Liver (tissue), 7 donors: ENCODE measurements at regions not wholly inside any gene's neighbourhood (a gene's known extent, or its start where the extent isn't known, plus 50 kb on each side); places are given as distances from the start of the nearest gene placed in this dataset.

Source experiments
- DNase-seq: peaks from one replicate; pipeline ENCODE4 v3.0.0-alpha.2; 2017; ENCODE audit warnings: low spot score
- H3K27ac ChIP-seq, 2 donors: one replicate each; pipeline ENCODE4 v1.7.0; 2013; ENCODE audit warnings: inconsistent platforms in 2 of 2, low read length in 2 of 2, control low read depth in 1 of 2, low read depth in 1 of 2, mild to moderate bottlenecking in 1 of 2
- H3K27me3 ChIP-seq, 4 donors: one replicate each; pipeline versions ENCODE4 v1.6.1 to v1.7.0; 2013; ENCODE audit warnings: low read length in 3 of 4, inconsistent platforms in 1 of 4, mild to moderate bottlenecking in 1 of 4, moderate library complexity in 1 of 4; ENCODE audit not compliant: control insufficient read depth in 4 of 4, insufficient read depth in 4 of 4
- H3K36me3 ChIP-seq, 4 donors: one replicate each; pipeline versions ENCODE4 v1.6.1 to v1.7.0; 2013; ENCODE audit warnings: low read length in 3 of 4, mild to moderate bottlenecking in 3 of 4, low read depth in 1 of 4, moderate library complexity in 1 of 4; ENCODE audit not compliant: control insufficient read depth in 4 of 4, insufficient read depth in 3 of 4
- H3K4me1 ChIP-seq, 4 donors: one replicate each; pipeline versions ENCODE4 v1.6.1 to v1.7.0; 2013; ENCODE audit warnings: low read length in 3 of 4, mild to moderate bottlenecking in 3 of 4, moderate library complexity in 1 of 4; ENCODE audit not compliant: control insufficient read depth in 4 of 4, insufficient read depth in 4 of 4
- H3K4me3 ChIP-seq, 3 donors: one replicate each; pipeline versions ENCODE4 v1.6.1 to v1.7.0; 2013; ENCODE audit warnings: low read length in 3 of 3, control low read depth in 1 of 3, low read depth in 1 of 3, mild to moderate bottlenecking in 1 of 3
- H3K9ac ChIP-seq, 2 donors: one replicate each; pipeline ENCODE4 v1.7.0; 2013; ENCODE audit warnings: low read length in 2 of 2, mild to moderate bottlenecking in 2 of 2, moderate library complexity in 2 of 2, control low read depth in 1 of 2, low read depth in 1 of 2
- H3K9me3 ChIP-seq, 4 donors: one replicate each; pipeline versions ENCODE4 v1.6.1 to v1.7.0; 2013; ENCODE audit warnings: low read length in 3 of 4; ENCODE audit not compliant: control insufficient read depth in 4 of 4
- FOXA1 ChIP-seq: IDR thresholded peaks from 2 replicates; pipeline ENCODE4 v1.6.1; 2016; ENCODE audit warnings: antibody characterized with exemption
- FOXA2 ChIP-seq: IDR thresholded peaks from 2 replicates; pipeline ENCODE4 v1.6.1; 2016; ENCODE audit warnings: antibody characterized with exemption
- HNF4A ChIP-seq, 2 donors: conservative IDR thresholded peaks; 2 replicates each; pipeline ENCODE4 v1.6.1; 2016; ENCODE audit warnings: antibody characterized with exemption in 2 of 2, mild to moderate bottlenecking in 2 of 2
- HNF4G ChIP-seq: IDR thresholded peaks from 2 replicates; pipeline ENCODE4 v1.6.1; 2016; ENCODE audit warnings: antibody characterized with exemption
- NR2F2 ChIP-seq: IDR thresholded peaks from 2 replicates; pipeline ENCODE4 v1.6.1; 2016; ENCODE audit warnings: antibody characterized with exemption
- RAD21 ChIP-seq, 2 donors: IDR thresholded peaks; 2 replicates each; pipeline ENCODE4 v1.6.1; 2016; ENCODE audit warnings: antibody characterized with exemption in 2 of 2, mild to moderate bottlenecking in 2 of 2
- REST ChIP-seq: IDR thresholded peaks from 2 replicates; pipeline ENCODE4 v1.6.1; 2016; ENCODE audit warnings: antibody characterized with exemption, mild to moderate bottlenecking
- RXRA ChIP-seq, 2 donors: IDR thresholded peaks; 2 replicates each; pipeline ENCODE4 v1.6.1; 2017 to 2018; ENCODE audit warnings: antibody characterized with exemption in 2 of 2, mild to moderate bottlenecking in 1 of 2
- TAF1 ChIP-seq: conservative IDR thresholded peaks from 2 replicates; pipeline ENCODE4 v1.6.1; 2016; ENCODE audit warnings: antibody characterized with exemption, mild to moderate bottlenecking
- YY1 ChIP-seq: IDR thresholded peaks from 2 replicates; pipeline ENCODE4 v1.6.1; 2016; ENCODE audit warnings: antibody characterized with exemption, mild to moderate bottlenecking
- WGBS: extraction: QIAGEN DNeasy Blood & Tissue Kit; methylation state at CpG from one replicate; pipeline ENCODE4 v1.1.7; 2013; 5-methylcytosine and 5-hydroxymethylcytosine counted together
- TF ChIP-seq, protein P1 (sequence below): IDR thresholded peaks from 2 replicates; pipeline ENCODE4 v1.6.1; 2016; ENCODE audit warnings: antibody characterized with exemption
- TF ChIP-seq, protein P2 (sequence below): IDR thresholded peaks from 2 replicates; pipeline ENCODE4 v1.6.1; 2016; ENCODE audit warnings: antibody characterized with exemption
- donor health status: healthy.
- donor health status: healthy.
- donor health status: healthy.
- donor health status: healthy.

GRCh38 chr18:76557026-76557575, 62.1 kb upstream of the ZNF516 start:
- H3K4me1 ChIP-seq, result peaks cover 0 to 8% (median 1%) of the 10 kb centered on the region in 4 donors
- H3K27me3 ChIP-seq, result no peaks in the 10 kb centered on the region
- H3K4me3 ChIP-seq, result no peak overlapping the region
- no peak overlapping the region for H3K27ac ChIP-seq
- TF ChIP-seq RAD21 (IDR thresholded peaks at IDR 0.05) (no peak), FOXA1 (no peak), HNF4A (conservative IDR thresholded peaks at IDR 0.05) (peak; percentile 58 to 62)
- TF ChIP-seq, protein P1, sequence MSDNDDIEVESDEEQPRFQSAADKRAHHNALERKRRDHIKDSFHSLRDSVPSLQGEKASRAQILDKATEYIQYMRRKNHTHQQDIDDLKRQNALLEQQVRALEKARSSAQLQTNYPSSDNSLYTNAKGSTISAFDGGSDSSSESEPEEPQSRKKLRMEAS, result no peak
- no peak overlapping the region for H3K9ac ChIP-seq
- no peak for DNase-seq
- 69% methylated on average over 10 of the region's 10 CpGs for WGBS
- H3K9me3 ChIP-seq, result no peaks in the 10 kb centered on the region
- H3K36me3 ChIP-seq, result no peaks in the 10 kb centered on the region

DNA sequence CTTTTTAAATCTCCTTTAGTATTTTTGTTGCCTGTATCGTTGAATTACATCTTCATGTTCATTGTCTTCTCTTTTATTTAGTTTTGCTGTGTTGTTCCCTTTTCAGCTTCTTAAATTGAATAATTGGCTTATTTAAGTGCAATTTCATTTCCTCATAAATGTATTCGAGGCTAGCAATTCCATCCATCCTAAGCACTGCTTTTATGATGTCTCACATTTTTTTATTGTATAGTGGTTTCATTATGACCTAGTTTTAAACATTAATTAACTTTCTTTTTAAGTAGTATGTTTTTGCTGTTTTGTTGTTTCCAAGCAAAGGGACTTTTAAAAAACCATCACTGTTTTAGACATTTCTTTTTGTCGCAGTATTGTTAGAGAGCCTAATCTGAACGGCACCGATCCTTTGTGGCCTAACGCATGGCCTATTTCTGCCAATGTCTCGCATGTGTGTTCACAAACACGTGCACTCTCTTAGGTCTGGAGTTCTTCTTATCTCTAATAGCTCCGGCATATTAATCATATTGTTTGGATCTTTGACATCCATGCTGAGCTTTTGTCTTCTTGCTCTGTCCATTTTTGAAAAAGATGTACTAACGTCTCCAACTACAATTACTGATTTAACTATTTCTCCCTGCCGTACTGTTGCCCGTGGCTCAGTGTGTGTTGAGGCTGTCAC, 59.6 kb upstream of the ZNF516 start:
- H3K36me3 ChIP-seq, result no peaks in the 10 kb centered on the region
- H3K9me3 ChIP-seq, result no peaks in the 10 kb centered on the region
- H3K9ac ChIP-seq, result no peak overlapping the region
- no peak overlapping the region for H3K4me3 ChIP-seq
- peaks cover 0 to 8% (median 1%) of the 10 kb centered on the region in 4 donors for H3K4me1 ChIP-seq
- 82% methylated on average over 12 of the region's 12 CpGs for WGBS
- no peak for DNase-seq
- H3K27ac ChIP-seq, result no peak overlapping the region
- H3K27me3 ChIP-seq, result no peaks in the 10 kb centered on the region
- no peak for TF ChIP-seq TAF1
- no peak for TF ChIP-seq FOXA2
- TF ChIP-seq NR2F2, result no peak
- TF ChIP-seq, protein P2, sequence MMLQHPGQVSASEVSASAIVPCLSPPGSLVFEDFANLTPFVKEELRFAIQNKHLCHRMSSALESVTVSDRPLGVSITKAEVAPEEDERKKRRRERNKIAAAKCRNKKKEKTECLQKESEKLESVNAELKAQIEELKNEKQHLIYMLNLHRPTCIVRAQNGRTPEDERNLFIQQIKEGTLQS, result no peak
- TF ChIP-seq RXRA (IDR thresholded peaks at IDR 0.05), result no peak
- TF ChIP-seq, protein P1, result no peak
- no peak for TF ChIP-seq HNF4A (conservative IDR thresholded peaks at IDR 0.05)
- no peak for TF ChIP-seq REST
- no peak for TF ChIP-seq FOXA1
- no peak for TF ChIP-seq HNF4G
- no peak for TF ChIP-seq YY1
